Loucy (cell line): ENCODE measurements at regions not wholly inside any gene's neighbourhood (a gene's known extent, or its start where the extent isn't known, plus 50 kb on each side); places are given as distances from the start of the nearest gene placed in this dataset.

Source experiments
- CTCF ChIP-seq: fragments of 200-600 bp; sonication (generic); conservative IDR thresholded peaks from 2 replicates; pipeline ENCODE4 v1.5.1; 2014; ENCODE audit warnings: mild to moderate bottlenecking, antibody characterized with exemption, low read length
- EZH2phosphoT487 ChIP-seq: fragments of 200-600 bp; IDR thresholded peaks from 2 replicates; pipeline ENCODE4 v1.6.1; 2018; ENCODE audit warnings: antibody characterized with exemption, mild to moderate bottlenecking, moderate library complexity, borderline replicate concordance

- TF ChIP-seq CTCF: no peak
- no peak for TF ChIP-seq EZH2phosphoT487
These were observed 60.0 kb upstream of the IVNS1ABP start for GRCh38 chr1:185376840-185377635.
